Gastroesophageal sphincter (tissue), 3 donors: ENCODE measurements at regions not wholly inside any gene's neighbourhood (a gene's known extent, or its start where the extent isn't known, plus 50 kb on each side); places are given as distances from the start of the nearest gene placed in this dataset.

Source experiments
- POLR2A ChIP-seq, 2 donors: fragments of 450-650 bp; IDR thresholded peaks; one replicate each; pipeline ENCODE4 v1.6.1; 2017; ENCODE audit warnings: antibody characterized with exemption in 2 of 2, mild to moderate bottlenecking in 2 of 2, moderate library complexity in 1 of 2
- POLR2AphosphoS5 ChIP-seq: sonication (generic); formaldehyde crosslinking; IDR thresholded peaks from one replicate; pipeline ENCODE4 v1.6.1; 2017; ENCODE audit warnings: antibody characterized with exemption
- TF ChIP-seq, protein P1 (sequence below), 4 experiments: fragments of 200-600 bp in 2 of 4; fragments of 450-650 bp in 2 of 4; sonication (generic) in 1 of 4; IDR thresholded peaks; one replicate each; pipeline ENCODE4 v1.5.1; 2017 to 2019; ENCODE audit warnings: antibody characterized with exemption in 4 of 4, mild to moderate bottlenecking in 2 of 4, moderate library complexity in 2 of 4

DNA sequence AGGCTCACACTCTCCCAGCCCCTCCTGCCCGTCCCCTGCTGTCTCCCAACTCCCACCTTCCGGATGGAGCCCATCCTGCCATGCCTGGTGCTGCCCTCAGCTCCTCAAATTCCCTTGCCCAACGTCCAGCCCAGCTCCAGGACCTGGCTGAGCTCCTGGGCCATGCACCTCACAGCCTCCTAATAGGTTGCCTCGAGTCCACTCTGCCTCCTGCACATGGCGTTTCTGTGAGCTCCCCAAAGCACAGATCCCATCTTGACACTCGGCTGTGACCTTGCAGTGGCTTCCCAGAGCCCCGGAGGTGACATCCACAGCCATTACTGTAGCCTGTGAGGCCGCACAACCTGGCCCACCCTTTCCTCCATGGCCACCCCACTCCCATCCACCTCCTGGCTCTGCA, 191.9 kb upstream of the SALL3 start:
- TF ChIP-seq, protein P1, sequence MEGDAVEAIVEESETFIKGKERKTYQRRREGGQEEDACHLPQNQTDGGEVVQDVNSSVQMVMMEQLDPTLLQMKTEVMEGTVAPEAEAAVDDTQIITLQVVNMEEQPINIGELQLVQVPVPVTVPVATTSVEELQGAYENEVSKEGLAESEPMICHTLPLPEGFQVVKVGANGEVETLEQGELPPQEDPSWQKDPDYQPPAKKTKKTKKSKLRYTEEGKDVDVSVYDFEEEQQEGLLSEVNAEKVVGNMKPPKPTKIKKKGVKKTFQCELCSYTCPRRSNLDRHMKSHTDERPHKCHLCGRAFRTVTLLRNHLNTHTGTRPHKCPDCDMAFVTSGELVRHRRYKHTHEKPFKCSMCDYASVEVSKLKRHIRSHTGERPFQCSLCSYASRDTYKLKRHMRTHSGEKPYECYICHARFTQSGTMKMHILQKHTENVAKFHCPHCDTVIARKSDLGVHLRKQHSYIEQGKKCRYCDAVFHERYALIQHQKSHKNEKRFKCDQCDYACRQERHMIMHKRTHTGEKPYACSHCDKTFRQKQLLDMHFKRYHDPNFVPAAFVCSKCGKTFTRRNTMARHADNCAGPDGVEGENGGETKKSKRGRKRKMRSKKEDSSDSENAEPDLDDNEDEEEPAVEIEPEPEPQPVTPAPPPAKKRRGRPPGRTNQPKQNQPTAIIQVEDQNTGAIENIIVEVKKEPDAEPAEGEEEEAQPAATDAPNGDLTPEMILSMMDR (IDR thresholded peaks at IDR 0.05): no peak
- no peak for TF ChIP-seq POLR2A (IDR thresholded peaks at IDR 0.05)
- TF ChIP-seq POLR2AphosphoS5: no peak
